ENCODE measurements at regions not wholly inside any gene's neighbourhood (a gene's known extent, or its start where the extent isn't known, plus 50 kb on each side); places are given as distances from the start of the nearest gene placed in this dataset.
A peak's percentile ranks its signal among the peaks of the same experiment; 100 is the strongest.

DNA sequence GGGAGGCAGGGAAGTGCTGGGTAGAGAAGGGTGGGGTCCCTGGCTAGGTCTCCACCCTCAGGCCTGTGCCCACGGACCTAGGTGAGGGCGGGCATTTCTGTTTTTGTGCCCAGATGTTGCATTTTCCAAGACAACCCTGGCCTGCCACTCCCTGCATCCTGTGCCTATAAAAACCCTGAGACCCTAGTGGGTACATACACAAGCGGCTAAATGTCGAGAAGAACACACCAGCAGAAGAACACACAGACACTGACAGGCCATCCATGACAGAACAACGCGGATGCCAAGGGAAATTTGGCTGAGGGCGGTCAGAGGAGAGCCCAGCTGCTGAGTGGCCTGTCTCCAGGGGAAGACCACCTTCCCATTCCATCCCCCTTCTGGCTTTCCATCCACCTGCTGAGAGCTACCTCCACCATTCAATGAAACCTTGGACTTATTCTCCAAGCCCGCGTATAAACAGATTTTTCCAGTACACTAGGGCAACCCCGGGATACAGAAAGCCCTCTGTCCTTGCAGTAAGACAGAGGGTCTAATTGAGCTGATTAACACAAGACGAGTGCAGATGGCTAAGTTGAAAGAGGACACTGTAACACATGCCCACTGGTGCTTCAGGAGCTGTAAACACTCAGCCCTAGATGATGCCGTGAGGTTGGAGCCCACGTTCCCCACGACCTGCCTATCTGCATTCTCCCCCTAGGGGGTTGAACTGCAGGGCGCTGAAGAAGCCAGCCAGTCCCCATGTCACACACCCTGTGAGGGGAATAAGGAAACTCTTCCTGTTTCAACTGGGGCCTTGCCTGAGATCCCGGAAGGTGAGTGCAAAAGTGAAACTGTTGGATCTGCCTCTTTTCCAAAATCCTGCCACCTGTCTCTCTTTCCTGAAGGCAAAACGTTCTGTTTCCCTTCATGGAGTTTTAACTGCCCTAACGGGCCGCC is 147.2 kb upstream of the COX10 start:
- Histone ChIP-seq H3K4me3 (no peak overlapping the region), H3K27me3 (no peaks in the 10 kb centered on the region), H3K27ac (no peak overlapping the region), H3K36me3 (no peaks in the 10 kb centered on the region), H3K4me1 (peaks cover 0 to 7% (median 0%) of the 10 kb centered on the region in 4 donors), H3K9me3 (no peaks in the 10 kb centered on the region)
- DNase-seq: no peak
- TF ChIP-seq POLR2A (IDR thresholded peaks at IDR 0.05): no peak
- TF ChIP-seq, protein P1, sequence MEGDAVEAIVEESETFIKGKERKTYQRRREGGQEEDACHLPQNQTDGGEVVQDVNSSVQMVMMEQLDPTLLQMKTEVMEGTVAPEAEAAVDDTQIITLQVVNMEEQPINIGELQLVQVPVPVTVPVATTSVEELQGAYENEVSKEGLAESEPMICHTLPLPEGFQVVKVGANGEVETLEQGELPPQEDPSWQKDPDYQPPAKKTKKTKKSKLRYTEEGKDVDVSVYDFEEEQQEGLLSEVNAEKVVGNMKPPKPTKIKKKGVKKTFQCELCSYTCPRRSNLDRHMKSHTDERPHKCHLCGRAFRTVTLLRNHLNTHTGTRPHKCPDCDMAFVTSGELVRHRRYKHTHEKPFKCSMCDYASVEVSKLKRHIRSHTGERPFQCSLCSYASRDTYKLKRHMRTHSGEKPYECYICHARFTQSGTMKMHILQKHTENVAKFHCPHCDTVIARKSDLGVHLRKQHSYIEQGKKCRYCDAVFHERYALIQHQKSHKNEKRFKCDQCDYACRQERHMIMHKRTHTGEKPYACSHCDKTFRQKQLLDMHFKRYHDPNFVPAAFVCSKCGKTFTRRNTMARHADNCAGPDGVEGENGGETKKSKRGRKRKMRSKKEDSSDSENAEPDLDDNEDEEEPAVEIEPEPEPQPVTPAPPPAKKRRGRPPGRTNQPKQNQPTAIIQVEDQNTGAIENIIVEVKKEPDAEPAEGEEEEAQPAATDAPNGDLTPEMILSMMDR (IDR thresholded peaks at IDR 0.05): no peak

DNA sequence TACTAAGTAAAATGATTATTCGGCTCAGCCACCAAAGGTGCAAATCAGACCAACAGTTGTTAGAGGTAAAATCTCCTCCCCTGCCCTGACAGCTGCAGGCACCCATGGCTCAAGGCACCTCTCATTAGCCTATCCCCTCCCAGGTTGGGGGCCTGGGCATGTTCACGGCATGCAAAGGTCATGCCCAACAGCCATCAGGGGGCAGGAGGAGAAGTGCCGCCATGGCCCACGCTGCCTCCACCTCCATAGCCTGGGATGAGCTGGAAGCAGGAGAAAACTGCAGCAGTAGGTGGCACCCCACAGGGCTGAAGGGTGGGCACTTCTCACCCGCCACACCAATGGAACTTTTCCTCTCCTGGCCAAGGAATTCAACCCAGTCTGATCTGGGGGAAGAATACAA is 146.4 kb upstream of the COX10 start:
- TF ChIP-seq, protein P1 (IDR thresholded peaks at IDR 0.05): no peak
- TF ChIP-seq POLR2A (IDR thresholded peaks at IDR 0.05): no peak
- H3K4me1 ChIP-seq: peaks cover 0 to 7% (median 0%) of the 10 kb centered on the region in 4 donors
- no peaks in the 10 kb centered on the region for H3K9me3 ChIP-seq
- no peak for DNase-seq
- H3K27ac ChIP-seq: no peak overlapping the region
- no peaks in the 10 kb centered on the region for H3K27me3 ChIP-seq
- H3K36me3 ChIP-seq: no peaks in the 10 kb centered on the region
- no peak overlapping the region for H3K4me3 ChIP-seq

DNA sequence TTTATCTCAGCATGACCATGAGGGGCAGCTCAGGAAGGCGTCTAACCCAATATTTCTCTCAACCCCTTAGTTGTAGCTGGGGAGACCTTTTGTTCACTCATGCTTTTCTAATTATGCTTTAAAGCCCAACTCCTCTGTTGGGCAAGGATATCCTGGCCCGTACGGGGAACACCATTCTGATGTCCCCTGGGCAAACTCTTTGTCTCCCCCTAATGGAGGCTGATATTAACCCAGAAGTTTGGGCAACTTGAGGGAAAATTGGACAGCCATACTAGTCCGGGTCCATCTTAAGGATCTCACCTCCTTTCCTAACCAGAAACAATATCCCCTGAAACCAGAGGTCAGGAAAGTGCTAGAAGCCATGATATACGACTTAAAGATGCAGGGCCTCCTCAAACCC is 143.7 kb upstream of the COX10 start:
- no peak overlapping the region for H3K4me3 ChIP-seq
- H3K27me3 ChIP-seq: no peaks in the 10 kb centered on the region
- no peak for DNase-seq
- TF ChIP-seq, protein P1 (IDR thresholded peaks at IDR 0.05): no peak
- TF ChIP-seq POLR2A (IDR thresholded peaks at IDR 0.05): no peak
- no peaks in the 10 kb centered on the region for H3K36me3 ChIP-seq
- H3K9me3 ChIP-seq: no peaks in the 10 kb centered on the region
- H3K4me1 ChIP-seq: peaks cover 0 to 7% (median 0%) of the 10 kb centered on the region in 4 donors
- no peak overlapping the region for H3K27ac ChIP-seq

DNA sequence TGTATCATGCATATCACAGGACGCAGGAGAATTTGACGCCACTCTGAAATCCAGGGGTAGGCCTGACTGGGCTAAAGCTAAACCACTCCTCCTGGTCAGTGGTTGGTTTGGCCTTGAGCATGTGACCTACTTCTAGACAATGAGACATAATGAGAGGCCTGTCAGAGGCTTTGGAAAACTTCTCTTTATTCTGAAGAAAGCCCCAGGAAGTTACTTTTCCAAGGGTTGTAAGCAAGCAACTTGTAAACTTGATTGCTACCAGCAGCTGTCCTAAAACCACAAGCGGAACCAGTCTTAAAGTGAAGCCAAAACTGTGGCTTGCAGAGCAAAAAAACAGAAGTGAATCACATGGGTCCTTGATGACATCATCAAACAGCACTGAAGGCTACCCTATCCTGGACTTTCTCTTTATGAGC is 138.2 kb upstream of the COX10 start:
- no peaks in the 10 kb centered on the region for H3K27me3 ChIP-seq
- H3K4me1 ChIP-seq: no peaks in the 10 kb centered on the region
- no peaks in the 10 kb centered on the region for H3K9me3 ChIP-seq
- TF ChIP-seq, protein P1 (IDR thresholded peaks at IDR 0.05): no peak
- TF ChIP-seq POLR2A (IDR thresholded peaks at IDR 0.05): no peak
- H3K36me3 ChIP-seq: no peaks in the 10 kb centered on the region
- peak in 2 of 3 donors; percentile 35 to 56 for DNase-seq
- no peak overlapping the region for H3K4me3 ChIP-seq
- H3K27ac ChIP-seq: peak overlapping the region in 2 of 4 donors; percentile 34 to 60

DNA sequence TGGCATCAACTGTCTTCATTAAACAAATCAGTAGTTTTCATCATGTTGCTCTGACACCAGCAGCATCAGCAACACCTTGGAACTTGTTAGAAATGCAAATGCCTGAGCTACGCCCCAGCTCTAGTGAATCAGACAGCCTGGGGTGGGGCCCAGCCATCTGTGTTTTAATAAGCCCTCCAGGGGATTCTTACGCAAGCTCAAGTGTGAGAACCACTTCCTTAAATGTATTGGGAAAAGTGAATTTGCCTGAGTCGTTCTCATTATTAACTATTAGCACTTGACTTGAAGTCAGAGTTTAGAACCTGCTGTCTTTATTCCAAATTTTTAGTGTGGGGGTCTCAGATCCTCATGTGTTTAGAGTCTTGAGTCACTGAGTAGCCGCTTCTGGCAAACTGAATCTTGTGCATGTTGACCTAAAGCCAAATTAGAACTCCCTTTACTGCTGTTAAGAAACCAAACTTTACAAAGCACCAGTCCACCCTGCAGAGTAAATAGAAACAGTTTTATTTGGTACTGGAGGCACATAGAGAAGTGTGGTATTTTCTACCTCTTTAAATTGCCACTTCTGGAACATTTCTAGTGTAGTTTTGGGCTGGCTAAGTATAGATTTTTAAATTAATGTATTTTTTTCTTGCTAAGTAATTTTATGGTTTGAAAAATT is 137.4 kb upstream of the COX10 start:
- Histone ChIP-seq H3K36me3 (no peaks in the 10 kb centered on the region), H3K27me3 (no peaks in the 10 kb centered on the region), H3K4me3 (no peak overlapping the region), H3K4me1 (no peaks in the 10 kb centered on the region), H3K27ac (peak overlapping the region in 2 of 4 donors; percentile 34 to 60), H3K9me3 (no peaks in the 10 kb centered on the region)
- peak in 2 of 3 donors; percentile 72 to 79 for DNase-seq
- TF ChIP-seq, protein P1 (IDR thresholded peaks at IDR 0.05): no peak
- no peak for TF ChIP-seq POLR2A (IDR thresholded peaks at IDR 0.05)
